ENCODE measurements at regions not wholly inside any gene's neighbourhood (a gene's known extent, or its start where the extent isn't known, plus 50 kb on each side); places are given as distances from the start of the nearest gene placed in this dataset.
A peak's percentile ranks its signal among the peaks of the same experiment; 100 is the strongest.

- H3K4me3 ChIP-seq (ENCODE audit: low read length) = peak overlapping the region; percentile 70
- DNase-seq (ENCODE audit: low read depth) = no peak
- TF ChIP-seq, protein P1, sequence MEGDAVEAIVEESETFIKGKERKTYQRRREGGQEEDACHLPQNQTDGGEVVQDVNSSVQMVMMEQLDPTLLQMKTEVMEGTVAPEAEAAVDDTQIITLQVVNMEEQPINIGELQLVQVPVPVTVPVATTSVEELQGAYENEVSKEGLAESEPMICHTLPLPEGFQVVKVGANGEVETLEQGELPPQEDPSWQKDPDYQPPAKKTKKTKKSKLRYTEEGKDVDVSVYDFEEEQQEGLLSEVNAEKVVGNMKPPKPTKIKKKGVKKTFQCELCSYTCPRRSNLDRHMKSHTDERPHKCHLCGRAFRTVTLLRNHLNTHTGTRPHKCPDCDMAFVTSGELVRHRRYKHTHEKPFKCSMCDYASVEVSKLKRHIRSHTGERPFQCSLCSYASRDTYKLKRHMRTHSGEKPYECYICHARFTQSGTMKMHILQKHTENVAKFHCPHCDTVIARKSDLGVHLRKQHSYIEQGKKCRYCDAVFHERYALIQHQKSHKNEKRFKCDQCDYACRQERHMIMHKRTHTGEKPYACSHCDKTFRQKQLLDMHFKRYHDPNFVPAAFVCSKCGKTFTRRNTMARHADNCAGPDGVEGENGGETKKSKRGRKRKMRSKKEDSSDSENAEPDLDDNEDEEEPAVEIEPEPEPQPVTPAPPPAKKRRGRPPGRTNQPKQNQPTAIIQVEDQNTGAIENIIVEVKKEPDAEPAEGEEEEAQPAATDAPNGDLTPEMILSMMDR (conservative IDR thresholded peaks at IDR 0.05; ENCODE audit: low read depth, low read length) = no peak
Observed at GRCh38 chr6:165988302-165988756, 179.3 kb downstream of the TBXT start.

DNA sequence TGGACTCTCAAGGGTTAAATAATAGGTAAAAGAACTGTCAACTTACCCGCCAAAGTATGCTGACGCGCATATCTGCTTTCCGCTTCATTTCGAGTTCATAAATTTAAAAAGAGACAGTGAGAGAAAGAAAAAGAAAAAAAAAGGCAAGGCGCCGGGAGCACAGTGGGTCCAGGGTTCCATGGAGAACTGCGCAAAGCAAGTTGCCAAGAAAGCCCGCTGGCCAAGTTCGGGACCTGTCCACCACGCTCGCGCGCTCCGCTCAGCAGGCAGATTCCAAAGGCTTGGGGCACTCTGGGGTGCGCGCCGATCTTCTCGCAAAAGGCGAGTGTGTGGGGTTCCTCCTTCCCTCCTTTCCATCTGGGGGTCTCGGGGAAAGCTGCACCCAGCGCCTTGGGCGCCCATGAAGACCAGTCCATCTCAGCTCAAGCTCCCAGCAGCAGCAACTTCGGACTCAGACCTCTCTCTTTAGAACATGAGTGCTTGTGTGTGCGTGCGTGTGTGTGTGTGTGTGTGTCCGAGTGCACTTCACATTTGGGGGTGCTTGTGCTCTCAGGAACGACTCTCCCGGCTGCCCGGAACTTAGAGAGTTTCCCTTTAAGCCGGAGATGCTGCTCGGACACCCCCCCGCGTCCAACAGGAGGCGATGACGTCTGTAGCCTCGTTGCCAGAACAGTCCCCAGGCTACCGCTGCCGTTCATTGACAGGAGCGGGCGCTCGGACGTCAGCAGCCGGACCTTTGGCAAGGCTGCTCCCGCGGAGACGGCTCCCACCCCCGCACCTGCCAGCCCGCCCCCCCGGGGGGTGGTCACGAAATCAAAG, 180.0 kb downstream of the TBXT start:
- TF ChIP-seq, protein P1 (conservative IDR thresholded peaks at IDR 0.05; ENCODE audit: low read depth, low read length) = no peak
- peak overlapping the region; percentile 70 for H3K4me3 ChIP-seq (ENCODE audit: low read length)
- peak; percentile 88 for DNase-seq (ENCODE audit: low read depth)

DNA sequence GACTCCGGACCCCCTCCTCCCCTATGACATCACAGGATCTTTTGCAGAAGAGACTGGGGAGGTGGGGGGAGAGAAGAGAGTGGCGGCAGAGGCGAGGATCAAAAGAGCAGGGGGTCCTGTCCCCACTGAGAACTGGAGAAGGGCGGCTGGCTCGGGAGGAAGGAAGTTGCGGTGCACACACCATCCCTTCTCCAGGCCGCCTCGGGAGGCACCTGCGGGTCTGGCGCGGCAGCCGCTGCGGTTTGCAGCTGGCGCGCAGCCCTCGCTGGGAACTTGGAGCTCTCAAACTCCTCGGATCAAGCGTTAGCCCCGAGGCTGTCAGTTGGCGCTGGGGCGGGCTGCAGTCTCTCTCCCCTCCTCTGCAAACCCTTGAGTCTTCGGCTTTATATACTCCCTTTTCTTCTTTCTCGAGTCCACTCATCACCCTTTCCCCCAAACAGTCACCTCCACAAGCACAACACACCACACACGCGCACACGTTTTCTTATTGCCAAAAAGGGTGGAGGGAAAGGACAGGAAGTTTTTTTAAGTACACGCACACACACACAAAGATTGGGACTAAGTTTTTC, 180.7 kb downstream of the TBXT start:
- TF ChIP-seq, protein P1 (conservative IDR thresholded peaks at IDR 0.05; ENCODE audit: low read depth, low read length) = no peak
- no peak for DNase-seq (ENCODE audit: low read depth)
- H3K4me3 ChIP-seq (ENCODE audit: low read length) = peak overlapping the region; percentile 70

DNA sequence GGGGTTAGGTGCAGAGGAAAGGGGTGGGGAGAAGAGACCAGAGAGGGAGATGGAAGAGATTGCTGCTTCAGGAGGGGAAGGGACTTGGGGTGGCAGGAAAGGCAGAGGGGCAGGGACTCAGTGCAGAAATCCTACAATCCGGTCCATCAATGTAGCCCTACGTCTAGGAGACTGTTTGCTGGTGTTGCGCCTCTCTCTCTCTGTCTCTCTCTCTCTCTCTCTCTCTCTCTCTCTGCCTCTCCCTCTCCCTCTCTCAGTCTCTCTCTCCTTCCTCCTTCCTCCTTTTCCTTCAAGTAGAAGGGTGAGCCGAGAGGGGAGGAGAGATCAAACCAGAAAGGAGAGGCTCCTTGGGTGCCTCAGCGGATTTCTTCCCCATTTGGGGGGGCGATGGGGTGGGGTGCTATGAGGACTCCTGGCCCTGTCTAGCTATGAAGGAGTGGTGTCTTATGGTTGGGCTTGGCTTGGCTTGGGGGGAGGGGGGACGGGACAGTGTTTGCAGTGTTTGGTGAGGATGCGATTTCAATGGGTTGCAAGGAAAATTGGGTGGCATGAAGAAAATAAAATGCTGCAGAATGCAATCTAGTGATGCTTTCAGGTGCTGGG, 181.2 kb downstream of the TBXT start:
- no peak for DNase-seq (ENCODE audit: low read depth)
- TF ChIP-seq, protein P1 (conservative IDR thresholded peaks at IDR 0.05; ENCODE audit: low read depth, low read length) = no peak
- peak overlapping the region; percentile 70 for H3K4me3 ChIP-seq (ENCODE audit: low read length)

- peak overlapping the region; percentile 70 for H3K4me3 ChIP-seq (ENCODE audit: low read length)
Observed at GRCh38 chr6:165985806-165986299, 181.8 kb downstream of the TBXT start.

DNA sequence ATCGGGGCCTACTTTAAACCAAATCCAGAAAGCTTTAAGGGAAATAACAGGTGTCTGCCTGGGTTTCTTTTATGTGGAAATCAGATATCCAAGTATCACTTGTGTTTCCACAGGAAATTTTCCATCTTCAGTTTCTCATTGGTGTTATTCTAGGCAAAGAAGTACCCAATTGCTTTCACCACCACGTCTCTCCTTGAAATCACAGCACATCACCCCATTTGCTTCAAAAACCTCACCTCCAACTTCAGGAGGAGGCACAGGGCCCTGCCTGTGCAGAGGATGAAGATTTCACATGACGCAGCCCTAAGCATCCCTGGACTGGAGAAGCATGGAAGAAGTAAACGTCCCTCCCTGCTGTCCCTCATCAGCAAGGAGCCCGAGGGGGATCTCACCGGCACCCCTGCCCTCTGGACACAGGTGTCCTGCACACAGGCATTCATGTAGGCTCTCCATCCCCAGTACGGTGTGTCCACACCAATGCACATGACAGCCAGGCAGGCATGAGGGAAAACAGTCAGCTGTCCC, 182.3 kb downstream of the TBXT start:
- TF ChIP-seq, protein P1 (conservative IDR thresholded peaks at IDR 0.05; ENCODE audit: low read depth, low read length) = no peak
- H3K4me3 ChIP-seq (ENCODE audit: low read length) = no peak overlapping the region
- no peak for DNase-seq (ENCODE audit: low read depth)

More at GRCh38 chr6:165985806-165986299, 181.8 kb downstream of the TBXT start:
- TF ChIP-seq, protein P1 (conservative IDR thresholded peaks at IDR 0.05; ENCODE audit: low read depth, low read length) = no peak
- DNase-seq (ENCODE audit: low read depth) = no peak

Measured in retinal pigment epithelial cell (primary cell).